Right ventricle myocardium superior (tissue), 1 donor: ENCODE measurements at regions not wholly inside any gene's neighbourhood (a gene's known extent, or its start where the extent isn't known, plus 50 kb on each side); places are given as distances from the start of the nearest gene placed in this dataset.
"Not testable (repeated sequence)": the region's sequence is repeated elsewhere in the genome, so short reads cannot be mapped to it uniquely, and the experiment has no call there.

Experiments used
- ATAC-seq: fragments of 200-7000 bp; cut with Tn5 transposase; one replicate; pipeline ENCODE4 v1.9.1; 2020; ENCODE audit warnings: mild to moderate bottlenecking; ENCODE audit not compliant: poor library complexity
- DNase-seq: peaks from one replicate; pipeline ENCODE4 v3.0.0-alpha.2; 2020
- intact Hi-C: fragments of 100-400 bp; cut with DNase I; formaldehyde crosslinking; loops from one replicate; pipeline ENCODE4 v1.11.2; 2022
- donor health status: DM: no; HTN: yes; CAD: no; lungs with severe emphysema.

- DNase-seq = no peak
- intact Hi-C loops = no loop called here
- ATAC-seq = no peak
Measured at GRCh38 chrX:95218976-95219375, 1465.7 kb upstream of the DIAPH2 start.

GRCh38 chrX:95248386-95248785, 1436.3 kb upstream of the DIAPH2 start:
- intact Hi-C loops = no loop called here
- DNase-seq (no peak), ATAC-seq (no peak)

GRCh38 chrX:95290455-95290854, 1394.2 kb upstream of the DIAPH2 start:
- ATAC-seq (no peak), DNase-seq (no peak)
- intact Hi-C loops = no loop called here

GRCh38 chrX:95291561-95291960, 1393.1 kb upstream of the DIAPH2 start:
- intact Hi-C loops = no loop called here
- ATAC-seq (no peak), DNase-seq (no peak)

GRCh38 chrX:95318882-95319281, 1365.8 kb upstream of the DIAPH2 start:
- DNase-seq (no peak), ATAC-seq (no peak)
- intact Hi-C loops = no loop called here

- no peak for ATAC-seq
- DNase-seq = no peak
- intact Hi-C loops = no loop called here
Measured at GRCh38 chrX:95325185-95325584, 1359.5 kb upstream of the DIAPH2 start.

GRCh38 chrX:95330292-95330691, 1354.3 kb upstream of the DIAPH2 start:
- intact Hi-C loops = no loop called here
- DNase-seq (no peak), ATAC-seq (no peak)

- ATAC-seq = no peak
- DNase-seq = no peak
- intact Hi-C loops = no loop called here
Measured at GRCh38 chrX:95332530-95332929, 1352.1 kb upstream of the DIAPH2 start.

GRCh38 chrX:95346856-95347255, 1337.8 kb upstream of the DIAPH2 start:
- intact Hi-C loops = no loop called here
- no peak for ATAC-seq
- DNase-seq = no peak

GRCh38 chrX:95350774-95351488, 1333.7 kb upstream of the DIAPH2 start:
- intact Hi-C loops = no loop called here

GRCh38 chrX:95367286-95367685, 1317.4 kb upstream of the DIAPH2 start:
- intact Hi-C loops = no loop called here
- DNase-seq (no peak), ATAC-seq (no peak)

More at GRCh38 chrX:95350774-95351488, 1333.7 kb upstream of the DIAPH2 start:
- DNase-seq (no peak), ATAC-seq (no peak)

- no peak for ATAC-seq
Measured at GRCh38 chrX:95382799-95383198, 1301.8 kb upstream of the DIAPH2 start.

GRCh38 chrX:95383778-95384177, 1300.9 kb upstream of the DIAPH2 start:
- intact Hi-C loops = no loop called here
- DNase-seq (no peak), ATAC-seq (no peak)

More at GRCh38 chrX:95382799-95383198, 1301.8 kb upstream of the DIAPH2 start:
- intact Hi-C loops = no loop called here
- no peak for DNase-seq

GRCh38 chrX:95427389-95427788, 1257.3 kb upstream of the DIAPH2 start:
- ATAC-seq = no peak
- no peak for DNase-seq
- intact Hi-C loops = no loop called here

- DNase-seq (no peak), ATAC-seq (no peak)
- intact Hi-C loops = no loop called here
Measured at GRCh38 chrX:95435198-95435597, 1249.4 kb upstream of the DIAPH2 start.

GRCh38 chrX:95441836-95442235, 1242.8 kb upstream of the DIAPH2 start:
- DNase-seq (no peak), ATAC-seq (no peak)
- intact Hi-C loops = no loop called here

- no peak for ATAC-seq
- DNase-seq = no peak
- intact Hi-C loops = no loop called here
Measured at GRCh38 chrX:95484781-95485180, 1199.9 kb upstream of the DIAPH2 start.

GRCh38 chrX:95505721-95506120, 1178.9 kb upstream of the DIAPH2 start:
- no peak for ATAC-seq
- intact Hi-C loops = no loop called here

GRCh38 chrX:95509474-95509873, 1175.2 kb upstream of the DIAPH2 start:
- intact Hi-C loops = no loop called here
- ATAC-seq (no peak), DNase-seq (no peak)

More at GRCh38 chrX:95505721-95506120, 1178.9 kb upstream of the DIAPH2 start:
- DNase-seq = no peak

GRCh38 chrX:95524018-95524417, 1160.6 kb upstream of the DIAPH2 start:
- DNase-seq, ATAC-seq, intact Hi-C loops: not testable (repeated sequence)

GRCh38 chrX:95536111-95536510, 1148.5 kb upstream of the DIAPH2 start:
- DNase-seq (no peak), ATAC-seq (no peak)
- intact Hi-C loops = no loop called here
